Activated naive CD4-positive, alpha-beta T cell treated with anti-CD3 and anti-CD28 coated beads for 36 hours (primary cell): ENCODE measurements at regions not wholly inside any gene's neighbourhood (a gene's known extent, or its start where the extent isn't known, plus 50 kb on each side); places are given as distances from the start of the nearest gene placed in this dataset.
"Not testable (repeated sequence)": the region's sequence is repeated elsewhere in the genome, so short reads cannot be mapped to it uniquely, and the experiment has no call there.

Experiments
- CTCF ChIA-PET: fragments of 350-600 bp; sonication (Branson Sonifier 250); formaldehyde crosslinking; loops from one replicate; lab custom pipeline; 2021; ENCODE audit warnings: antibody characterized with exemption; lab: Charles Lee
- DNase-seq: peaks from one replicate; pipeline ENCODE4 v3.0.0-alpha.2; 2020
- H3K27ac Mint-ChIP-seq: one replicate; pipeline ENCODE4 v1.8.0; 2021; ENCODE audit warnings: mild to moderate bottlenecking, mixed read lengths
- H3K27me3 Mint-ChIP-seq: one replicate; pipeline ENCODE4 v1.8.0; 2021; ENCODE audit warnings: low read depth, mixed read lengths
- H3K36me3 Mint-ChIP-seq: one replicate; pipeline ENCODE4 v1.8.0; 2021; ENCODE audit warnings: low read depth, mixed read lengths
- H3K4me1 Mint-ChIP-seq: one replicate; pipeline ENCODE4 v1.8.0; 2021; ENCODE audit warnings: low read depth, mixed read lengths
- H3K4me3 Mint-ChIP-seq: one replicate; pipeline ENCODE4 v1.8.0; 2021; ENCODE audit warnings: mild to moderate bottlenecking, moderate library complexity, mixed read lengths
- H3K9me3 Mint-ChIP-seq: one replicate; pipeline ENCODE4 v1.8.0; 2021; ENCODE audit warnings: mixed read lengths
- intact Hi-C: fragments of 100-400 bp; cut with micrococcal nuclease; formaldehyde crosslinking; loops from one replicate; pipeline ENCODE4 v1.15.1; 2023

DNA sequence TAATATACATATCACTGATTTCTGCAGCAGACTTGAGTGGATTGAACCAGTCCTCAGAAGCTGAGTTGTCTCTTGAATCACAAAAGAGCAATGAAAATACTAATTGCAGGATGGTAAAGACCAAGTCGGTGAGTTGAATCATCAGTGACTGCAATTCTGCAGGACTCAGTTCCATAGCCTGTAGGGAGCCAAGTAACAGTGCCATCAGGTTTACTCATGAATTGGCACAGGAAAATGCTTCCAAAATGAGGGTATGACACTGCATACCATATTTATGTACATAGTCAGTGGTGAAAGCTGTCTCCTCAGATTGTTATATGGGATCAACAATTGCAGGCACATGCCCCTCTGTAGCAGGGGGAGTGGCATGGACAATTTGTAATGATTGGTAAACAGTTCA lies 192.8 kb downstream of the CCNG2 start:
- H3K4me3 Mint-ChIP-seq, result no peak overlapping the region
- CTCF ChIA-PET, result no interaction called here
- no peak overlapping the region for H3K27ac Mint-ChIP-seq
- peaks cover 8% of the 10 kb centered on the region for H3K27me3 Mint-ChIP-seq
- no peaks in the 10 kb centered on the region for H3K9me3 Mint-ChIP-seq
- intact Hi-C loops, result no loop called here
- no peak for DNase-seq
- H3K36me3 Mint-ChIP-seq, result no peaks in the 10 kb centered on the region
- no peaks in the 10 kb centered on the region for H3K4me1 Mint-ChIP-seq

DNA sequence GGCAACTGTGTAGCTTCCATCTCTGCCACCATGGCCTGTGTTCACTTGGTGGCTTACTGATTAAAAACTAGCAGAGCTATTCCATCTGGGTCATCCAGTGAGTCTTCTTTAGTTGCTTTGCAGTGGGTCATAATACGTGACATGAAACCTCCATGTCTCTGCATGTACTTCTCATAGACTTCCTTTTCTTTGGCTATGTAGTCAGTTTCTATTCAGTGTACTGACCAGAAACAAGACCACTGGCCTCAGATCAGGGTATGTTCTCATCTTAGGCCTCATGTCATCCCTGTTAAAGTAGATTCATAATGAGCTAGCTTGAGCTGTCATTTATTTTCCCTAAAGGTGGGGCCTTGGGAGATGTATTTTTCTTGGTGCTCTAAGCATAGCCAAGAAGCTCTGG lies 195.2 kb downstream of the CCNG2 start:
- no peaks in the 10 kb centered on the region for H3K9me3 Mint-ChIP-seq
- DNase-seq, result no peak
- no peaks in the 10 kb centered on the region for H3K27me3 Mint-ChIP-seq
- no peaks in the 10 kb centered on the region for H3K4me1 Mint-ChIP-seq
- no peaks in the 10 kb centered on the region for H3K36me3 Mint-ChIP-seq
- no peak overlapping the region for H3K27ac Mint-ChIP-seq
- no peak overlapping the region for H3K4me3 Mint-ChIP-seq
- CTCF ChIA-PET, result interaction anchor here (0.9 to 2.2 kb wide), 5 partner anchors 10 to 112 kb away, joined by 3 to 8 read pairs (median 4); no protein-coding TSS in a partner anchor
- intact Hi-C loops, result no loop called here

DNA sequence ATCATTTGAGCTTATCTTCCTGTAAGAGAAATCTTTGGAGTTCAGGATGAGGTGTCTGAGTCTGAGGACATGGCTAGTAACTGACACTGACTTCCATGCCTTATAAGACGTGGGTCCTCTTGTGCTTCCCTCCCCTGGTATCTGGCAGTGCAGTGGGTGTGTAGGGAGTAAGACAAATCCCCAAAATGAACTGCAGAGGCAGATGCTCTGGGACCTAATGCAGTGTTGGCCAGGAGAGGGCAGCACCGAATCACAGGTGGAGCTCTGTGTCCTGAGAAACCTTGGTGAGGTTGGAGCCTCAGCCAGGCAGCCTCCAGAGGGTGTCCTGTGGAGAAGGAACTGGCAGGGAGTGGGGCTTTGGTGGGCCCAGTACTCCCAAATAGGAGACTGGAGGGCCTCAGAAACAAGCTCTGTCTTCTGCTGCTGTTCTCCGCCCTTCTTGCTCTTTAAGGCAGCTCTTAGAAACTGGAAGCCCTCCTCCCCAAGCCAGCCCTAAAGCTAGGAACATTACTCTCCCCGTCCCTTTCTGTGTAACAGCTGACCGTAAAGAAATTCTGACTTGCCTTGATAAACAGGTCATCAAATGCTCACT lies 196.8 kb downstream of the CCNG2 start:
- H3K27ac Mint-ChIP-seq, intact Hi-C loops, H3K27me3 Mint-ChIP-seq, H3K4me1 Mint-ChIP-seq, DNase-seq, H3K36me3 Mint-ChIP-seq, H3K4me3 Mint-ChIP-seq, H3K9me3 Mint-ChIP-seq: not testable (repeated sequence)
- CTCF ChIA-PET, result interaction anchor here (0.7 to 2.2 kb wide), 5 partner anchors 8 to 239 kb away, joined by 3 to 8 read pairs (median 4); no protein-coding TSS in a partner anchor

DNA sequence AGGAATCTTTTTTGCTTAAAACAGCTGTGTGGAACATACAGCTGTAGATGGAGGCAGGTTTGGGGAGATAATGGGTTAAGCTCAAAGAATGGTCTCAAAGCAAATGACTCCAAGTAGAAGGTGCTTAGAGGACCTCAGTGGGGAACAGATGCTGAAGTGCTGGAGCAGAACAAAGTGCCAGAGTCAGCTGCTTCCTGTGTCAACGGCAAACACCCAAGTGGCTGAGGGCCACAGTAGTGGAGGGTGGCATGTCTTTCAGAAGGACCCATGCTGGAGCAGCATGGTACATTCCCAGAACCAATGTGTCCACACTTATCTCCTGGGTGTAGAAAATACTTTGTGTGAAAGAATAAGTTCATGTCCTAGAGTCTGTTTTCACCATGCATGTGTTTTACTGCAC lies 197.5 kb downstream of the CCNG2 start:
- intact Hi-C loops, result no loop called here
- DNase-seq, result no peak
- H3K4me1 Mint-ChIP-seq, result no peaks in the 10 kb centered on the region
- H3K27me3 Mint-ChIP-seq, result no peaks in the 10 kb centered on the region
- no peak overlapping the region for H3K4me3 Mint-ChIP-seq
- H3K36me3 Mint-ChIP-seq, result no peaks in the 10 kb centered on the region
- no peak overlapping the region for H3K27ac Mint-ChIP-seq
- CTCF ChIA-PET, result interaction anchor here (0.6 to 1.4 kb wide), 3 partner anchors 10 to 812 kb away, joined by 3 to 4 read pairs (median 3); no protein-coding TSS in a partner anchor
- no peaks in the 10 kb centered on the region for H3K9me3 Mint-ChIP-seq

DNA sequence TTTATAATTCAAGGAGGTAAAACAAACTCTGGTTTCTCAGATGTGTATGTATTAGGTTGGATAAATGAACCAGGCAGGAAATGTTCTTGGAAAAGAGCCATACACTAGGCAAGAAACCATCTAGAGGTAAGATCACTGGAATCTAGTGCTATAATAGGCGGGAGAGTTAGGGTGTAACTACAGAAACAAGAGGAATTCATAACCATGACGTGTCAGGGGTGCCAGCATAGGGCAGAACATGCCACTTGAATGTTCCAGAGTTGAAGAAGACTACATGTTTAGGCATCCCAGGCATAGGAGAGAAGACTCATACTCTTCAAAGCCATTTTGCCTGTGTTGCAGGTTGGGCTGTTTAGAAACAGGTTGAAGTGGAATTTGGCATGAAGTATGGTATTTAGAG lies 198.7 kb downstream of the CCNG2 start:
- Mint-ChIP-seq H3K36me3 (no peaks in the 10 kb centered on the region), H3K9me3 (no peaks in the 10 kb centered on the region), H3K4me1 (no peaks in the 10 kb centered on the region), H3K27ac (no peak overlapping the region), H3K4me3 (no peak overlapping the region), H3K27me3 (no peaks in the 10 kb centered on the region)
- CTCF ChIA-PET, result no interaction called here
- DNase-seq, result no peak
- intact Hi-C loops, result loop anchor here (5.0 kb wide), 1 partner anchor 843 kb away; no protein-coding TSS in a partner anchor

DNA sequence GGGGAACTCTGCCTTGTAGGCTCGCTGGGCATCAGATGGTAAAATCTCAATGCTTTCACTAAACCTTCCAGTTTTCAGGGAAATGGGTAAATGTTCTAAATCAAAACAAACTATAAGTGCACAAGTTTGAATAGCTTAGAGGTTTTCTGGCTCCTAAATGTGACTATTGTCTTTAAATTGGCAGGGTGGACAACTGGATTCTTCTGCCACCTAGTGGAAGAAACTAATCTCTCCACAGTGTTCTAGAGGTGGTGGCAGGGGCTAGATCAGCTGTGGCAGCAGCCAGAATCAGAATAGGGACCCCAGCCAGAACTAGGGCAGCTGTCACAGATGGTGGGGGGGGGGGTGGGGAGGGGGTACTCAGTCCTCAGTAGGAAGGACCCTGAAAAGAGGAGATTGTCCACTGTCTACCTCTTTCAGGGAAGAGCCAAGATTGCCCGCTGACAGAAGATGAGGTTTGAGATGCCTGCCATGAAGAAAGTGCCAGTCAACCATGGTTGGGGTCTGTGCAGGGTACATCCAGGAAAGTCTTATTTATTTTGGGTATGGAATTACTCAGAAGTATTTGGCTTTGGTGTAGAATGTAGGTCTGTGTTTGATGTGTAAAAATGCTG lies 201.4 kb downstream of the CCNG2 start:
- H3K36me3 Mint-ChIP-seq, result no peaks in the 10 kb centered on the region
- H3K27me3 Mint-ChIP-seq, result no peaks in the 10 kb centered on the region
- no peak overlapping the region for H3K4me3 Mint-ChIP-seq
- H3K27ac Mint-ChIP-seq, result no peak overlapping the region
- CTCF ChIA-PET, result interaction anchor here (0.5 to 3.0 kb wide), 30 partner anchors 12 to 1210 kb away, joined by 3 to 20 read pairs (median 4); partner anchors contain the start of gene NUP54
- no peaks in the 10 kb centered on the region for H3K4me1 Mint-ChIP-seq
- H3K9me3 Mint-ChIP-seq, result no peaks in the 10 kb centered on the region
- intact Hi-C loops, result loop anchor here (1.0 to 5.0 kb wide), 5 partner anchors 118 to 846 kb away; no protein-coding TSS in a partner anchor
- DNase-seq, result peak; percentile 23

DNA sequence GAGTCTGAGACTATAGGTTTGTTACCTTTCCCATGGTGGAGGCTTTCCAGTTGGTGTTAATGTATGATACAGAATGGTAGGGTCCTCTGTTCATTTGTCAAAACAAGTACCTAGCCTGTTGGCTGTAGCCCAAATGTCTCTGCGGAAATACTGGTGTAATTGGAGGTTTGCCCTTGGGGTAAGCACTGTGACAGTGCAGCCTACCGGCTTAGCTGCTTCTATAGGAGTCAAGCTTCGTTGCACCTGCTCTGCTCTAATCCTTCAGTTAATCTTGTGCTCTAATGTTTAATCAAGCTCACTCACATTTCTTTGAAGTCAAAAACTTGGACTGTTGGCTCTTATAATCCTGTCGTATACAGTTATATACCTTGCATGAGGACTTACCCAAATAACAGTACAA lies 203.4 kb downstream of the CCNG2 start:
- CTCF ChIA-PET, result interaction anchor here (0.8 to 3.0 kb wide), 4 partner anchors 71 to 120 kb away, joined by 3 to 20 read pairs (median 4); no protein-coding TSS in a partner anchor
- no peak for DNase-seq
- H3K9me3 Mint-ChIP-seq, result no peaks in the 10 kb centered on the region
- no peak overlapping the region for H3K4me3 Mint-ChIP-seq
- H3K27me3 Mint-ChIP-seq, result peaks cover 3% of the 10 kb centered on the region
- no peaks in the 10 kb centered on the region for H3K36me3 Mint-ChIP-seq
- intact Hi-C loops, result no loop called here
- H3K27ac Mint-ChIP-seq, result no peak overlapping the region
- H3K4me1 Mint-ChIP-seq, result no peaks in the 10 kb centered on the region

DNA sequence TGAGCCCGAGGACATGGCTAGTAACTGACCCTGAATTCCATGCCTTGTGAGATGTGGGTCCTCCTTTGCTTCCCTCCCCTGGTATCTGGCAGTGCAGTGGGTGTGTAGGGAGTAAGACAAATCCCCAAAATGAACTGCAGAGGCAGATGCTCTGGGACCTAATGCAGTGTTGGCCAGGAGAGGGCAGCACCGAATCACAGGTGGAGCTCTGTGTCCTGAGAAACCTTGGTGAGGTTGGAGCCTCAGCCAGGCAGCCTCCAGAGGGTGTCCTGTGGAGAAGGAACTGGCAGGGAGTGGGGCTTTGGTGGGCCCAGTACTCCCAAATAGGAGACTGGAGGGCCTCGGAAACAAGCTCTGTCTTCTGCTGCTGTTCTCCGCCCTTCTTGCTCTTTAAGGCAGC lies 209.9 kb downstream of the CCNG2 start:
- not testable (repeated sequence) for H3K27me3 Mint-ChIP-seq, H3K9me3 Mint-ChIP-seq, H3K4me3 Mint-ChIP-seq, H3K4me1 Mint-ChIP-seq, DNase-seq, H3K36me3 Mint-ChIP-seq, H3K27ac Mint-ChIP-seq
- CTCF ChIA-PET, result interaction anchor here (0.7 to 4.6 kb wide), 10 partner anchors 9 to 253 kb away, joined by 3 to 15 read pairs (median 4); no protein-coding TSS in a partner anchor
- intact Hi-C loops, result loop anchor here (2.0 to 5.0 kb wide), 3 partner anchors 65 to 250 kb away; no protein-coding TSS in a partner anchor

DNA sequence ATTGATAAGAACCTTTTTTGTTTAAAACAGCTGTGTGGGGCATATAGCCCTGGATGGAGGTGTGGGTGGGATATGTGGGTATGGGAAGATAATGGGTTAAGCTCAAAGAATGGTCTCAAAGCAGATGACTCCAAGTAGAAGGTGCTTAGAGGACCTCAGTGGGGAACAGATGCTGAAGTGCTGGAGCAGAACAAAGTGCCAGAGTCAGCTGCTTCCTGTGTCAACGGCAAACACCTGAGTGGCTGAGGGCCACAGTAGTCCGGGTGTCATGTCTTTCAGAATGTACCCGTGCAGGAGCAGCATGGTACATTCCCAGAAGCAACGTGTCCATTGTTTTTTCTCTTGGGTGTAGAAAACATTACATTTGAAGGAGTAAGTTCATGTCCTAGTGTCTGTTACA lies 210.6 kb downstream of the CCNG2 start:
- no peak for DNase-seq
- CTCF ChIA-PET, result interaction anchor here (0.7 to 4.6 kb wide), 4 partner anchors 9 to 67 kb away, joined by 4 to 15 read pairs (median 10); no protein-coding TSS in a partner anchor
- Mint-ChIP-seq H3K4me3 (no peak overlapping the region), H3K27me3 (peaks cover 4% of the 10 kb centered on the region), H3K4me1 (no peaks in the 10 kb centered on the region), H3K36me3 (no peaks in the 10 kb centered on the region), H3K9me3 (no peaks in the 10 kb centered on the region), H3K27ac (no peak overlapping the region)
- intact Hi-C loops, result loop anchor here (2.0 to 5.0 kb wide), 3 partner anchors 65 to 250 kb away; no protein-coding TSS in a partner anchor

DNA sequence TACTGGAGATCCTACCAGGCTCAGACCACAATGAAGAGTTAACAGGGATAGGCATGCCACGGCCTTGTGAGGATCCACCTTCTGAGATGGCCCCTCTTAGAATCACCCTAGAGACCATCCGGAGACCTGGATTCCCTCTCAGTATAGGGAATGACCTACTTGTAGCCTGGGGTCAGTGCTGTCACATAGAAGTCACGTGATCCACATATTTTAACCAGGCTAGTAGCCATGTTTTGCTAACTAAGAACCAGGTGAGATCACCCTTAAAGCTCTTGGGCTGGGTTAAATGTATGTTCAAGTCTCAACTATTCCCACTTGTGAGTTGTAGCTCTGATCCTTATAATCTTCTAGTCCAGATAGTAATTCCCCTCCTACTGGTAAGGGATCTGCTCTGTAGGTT lies 215.4 kb downstream of the CCNG2 start:
- Mint-ChIP-seq H3K9me3 (no peaks in the 10 kb centered on the region), H3K36me3 (no peaks in the 10 kb centered on the region), H3K27ac (no peak overlapping the region), H3K4me1 (no peaks in the 10 kb centered on the region), H3K4me3 (no peak overlapping the region), H3K27me3 (no peaks in the 10 kb centered on the region)
- DNase-seq, result no peak
- intact Hi-C loops, result no loop called here
- CTCF ChIA-PET, result interaction anchor here (0.5 to 2.0 kb wide), 4 partner anchors 12 to 209 kb away, joined by 4 to 7 read pairs (median 4); no protein-coding TSS in a partner anchor

DNA sequence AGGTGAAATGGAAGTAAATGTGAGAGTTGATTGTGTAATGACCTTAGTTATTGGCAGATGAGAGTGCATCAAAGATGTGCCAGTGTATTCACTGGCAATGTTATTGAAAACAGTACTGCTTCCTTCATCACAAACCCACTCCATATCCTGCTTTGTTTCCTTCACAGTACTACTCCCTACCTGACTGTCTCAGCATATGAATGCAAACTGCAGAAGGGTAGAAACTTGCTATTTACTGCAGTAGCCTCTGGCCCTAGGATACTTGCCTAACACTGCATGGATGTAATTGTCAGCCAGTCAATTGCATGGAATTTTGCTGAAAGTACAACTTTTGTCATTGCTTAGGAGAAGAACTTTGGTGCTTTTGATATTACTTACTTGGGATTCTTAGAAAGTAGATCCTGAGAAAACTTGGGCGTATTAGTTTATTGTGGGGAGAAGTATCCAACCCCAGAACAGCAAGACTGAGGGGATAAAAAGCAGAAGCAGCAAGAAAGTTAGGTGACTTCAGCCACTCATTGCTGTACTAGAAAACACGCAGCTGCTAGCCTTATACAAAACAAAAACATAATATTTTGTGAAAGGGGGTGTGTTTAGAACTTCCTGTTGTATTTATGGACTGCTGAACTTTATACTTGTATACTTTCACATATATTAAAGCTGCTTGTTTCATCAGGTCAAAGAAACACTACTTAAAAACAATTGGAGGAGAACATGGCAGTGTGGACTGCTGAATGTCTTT lies 219.0 kb downstream of the CCNG2 start:
- CTCF ChIA-PET, result interaction anchor here (1.1 to 1.6 kb wide), 2 partner anchors 8 to 225 kb away, joined by 4 to 5 read pairs; no protein-coding TSS in a partner anchor
- intact Hi-C loops, result no loop called here
- no peaks in the 10 kb centered on the region for H3K4me1 Mint-ChIP-seq
- no peak for DNase-seq
- no peak overlapping the region for H3K4me3 Mint-ChIP-seq
- no peaks in the 10 kb centered on the region for H3K27me3 Mint-ChIP-seq
- no peaks in the 10 kb centered on the region for H3K9me3 Mint-ChIP-seq
- H3K27ac Mint-ChIP-seq, result no peak overlapping the region
- no peaks in the 10 kb centered on the region for H3K36me3 Mint-ChIP-seq
